ENCODE measurements at regions not wholly inside any gene's neighbourhood (a gene's known extent, or its start where the extent isn't known, plus 50 kb on each side); places are given as distances from the start of the nearest gene placed in this dataset.

GRCh38 chr13:78299832-78300623 is 303.3 kb downstream of the POU4F1 start:
- TF ChIP-seq POLR2AphosphoS5 (IDR thresholded peaks at IDR 0.05; ENCODE audit: borderline replicate concordance, low read depth, low read length) (no peak), EZH2 (IDR thresholded peaks at IDR 0.05) (no peak)
